H1 (cell line): ENCODE measurements at regions not wholly inside any gene's neighbourhood (a gene's known extent, or its start where the extent isn't known, plus 50 kb on each side); places are given as distances from the start of the nearest gene placed in this dataset.

Source experiments
- RNF2 ChIP-seq: fragments of 200-900, 300-1000 bp; sonication (generic); IDR thresholded peaks from 2 replicates; pipeline ENCODE4 v1.7.1; 2016; ENCODE audit warnings: borderline replicate concordance, low read depth, mild to moderate bottlenecking, antibody characterized with exemption, low read length; ENCODE audit not compliant: poor library complexity, severe bottlenecking; ENCODE audit errors: missing control alignments
- TBP ChIP-seq: IDR thresholded peaks from 2 replicates; pipeline ENCODE4 v1.6.1; 2011; ENCODE audit warnings: low read depth, low read length, improper control_type of control experiment

- TF ChIP-seq RNF2 (no peak), TBP (no peak)
- TF ChIP-seq, all 59 proteins: peak for 0
Observed at GRCh38 chr18:11362856-11363255, 213.5 kb upstream of the PIEZO2 start (continued).
